K562 (cell line): ENCODE measurements at regions not wholly inside any gene's neighbourhood (a gene's known extent, or its start where the extent isn't known, plus 50 kb on each side); places are given as distances from the start of the nearest gene placed in this dataset.

Source experiments
- ATAC-seq: fragments of 200-7000 bp; cut with Tn5 transposase; 3 replicates; pipeline ENCODE4 v1.9.1; 2020; ENCODE audit warnings: moderate library complexity
- BruUV-seq: library from RNA; stranded (reverse); fragments of 400-500 nt; replicated peaks from 2 replicates; lab custom pipeline; 2021; lab: Mats Ljungman, UMichigan
- CTCF ChIA-PET: fragments of 300-600 bp; formaldehyde crosslinking; extraction: SDS; loops from one replicate; lab custom pipeline; 2021; ENCODE audit warnings: low intra/inter-chr PET ratio; lab: Yijun Ruan, JAX
- POLR2A ChIA-PET: fragments of 300-600, 350-650 bp; sonication (Branson Sonifier 250); formaldehyde crosslinking; extraction: SDS; loops from one replicate; lab custom pipeline; 2021; ENCODE audit warnings: antibody characterized with exemption, inconsistent platforms; lab: Yijun Ruan, JAX
- DNase-seq, 4 experiments: peaks; one replicate each; pipeline versions ENCODE4 v3.0.0 to v3.0.0-alpha.2; 2011 to 2018; ENCODE audit warnings: low spot score in 3 of 4, mixed read lengths in 3 of 4; ENCODE audit errors: extremely low read depth in 1 of 4
- FAIRE-seq: peaks from 2 replicates; lab custom pipeline; 2011; peaks lifted over from hg19 to GRCh38; lab: Jason Lieb, UNC
- H2AFZ ChIP-seq: 2 replicates; pipeline ENCODE4 v1.6.0; 2011; ENCODE audit warnings: low read depth, low read length, control low read depth, inconsistent platforms
- H3K27ac ChIP-seq: fragments of 200-600 bp; 3 replicates; pipeline ENCODE4 v1.8.0; 2011; ENCODE audit warnings: low read depth, mild to moderate bottlenecking, control low read depth, inconsistent platforms, low read length, moderate library complexity, mixed read lengths; ENCODE audit errors: extremely low read depth
- H3K27me3 ChIP-seq, 2 experiments: fragments of 300-600 bp in 1 of 2; 2 replicates in 1 of 2; 3 replicates in 1 of 2; pipeline versions ENCODE4 v1.6.0 to v1.8.0; 2011; ENCODE audit warnings: inconsistent platforms in 2 of 2, low read length in 2 of 2, mild to moderate bottlenecking in 1 of 2, mixed read lengths in 1 of 2, moderate library complexity in 1 of 2; ENCODE audit not compliant: control insufficient read depth in 2 of 2, insufficient read depth in 2 of 2
- H3K36me3 ChIP-seq: fragments of 300-600 bp; 3 replicates; pipeline ENCODE4 v1.8.0; 2011; ENCODE audit warnings: mild to moderate bottlenecking, low read length, inconsistent platforms; ENCODE audit not compliant: control insufficient read depth, insufficient read depth
- H3K4me1 ChIP-seq, 2 experiments: fragments of 200-600 bp in 1 of 2; replicated peaks in 1 of 2; 2 replicates in 1 of 2; 3 replicates in 1 of 2; pipeline versions ENCODE4 v1.5.1 to v1.8.0; 2011; ENCODE audit warnings: inconsistent platforms in 2 of 2, low read length in 2 of 2, mild to moderate bottlenecking in 1 of 2, mixed read lengths in 1 of 2, moderate library complexity in 1 of 2; ENCODE audit not compliant: control insufficient read depth in 2 of 2, insufficient read depth in 2 of 2
- H3K4me2 ChIP-seq: 2 replicates; pipeline ENCODE4 v1.6.1; 2011; ENCODE audit warnings: low read length, control low read depth, inconsistent platforms, mixed read lengths; ENCODE audit not compliant: insufficient read depth
- H3K4me3 ChIP-seq: fragments of 200-600 bp; sonication (generic), shearing (Covaris generic); 2 replicates; pipeline ENCODE4 v1.5.1; 2016; ENCODE audit warnings: control low read depth, inconsistent platforms
- H3K79me2 ChIP-seq: fragments of 200-600 bp; 3 replicates; pipeline ENCODE4 v1.8.0; 2011; ENCODE audit warnings: low read length, inconsistent platforms; ENCODE audit not compliant: control insufficient read depth, insufficient read depth
- H3K9ac ChIP-seq, 2 experiments: 2 replicates each; pipeline versions ENCODE4 v1.6.0 to v1.6.1; 2011; ENCODE audit warnings: low read depth in 2 of 2, low read length in 2 of 2, control low read depth in 1 of 2, inconsistent platforms in 1 of 2, mild to moderate bottlenecking in 1 of 2, mixed read lengths in 1 of 2; ENCODE audit not compliant: insufficient read depth in 1 of 2
- H3K9me1 ChIP-seq: one replicate; pipeline ENCODE4 v1.6.0; 2011; ENCODE audit warnings: inconsistent platforms, mild to moderate bottlenecking, low read length, moderate library complexity; ENCODE audit not compliant: control insufficient read depth, insufficient read depth
- H3K9me3 ChIP-seq: replicated peaks from 2 replicates; pipeline ENCODE4 v1.5.1; 2011; ENCODE audit warnings: low read depth, low read length, inconsistent platforms; ENCODE audit not compliant: control insufficient read depth, insufficient read depth
- H4K20me1 ChIP-seq: replicated peaks from 2 replicates; pipeline ENCODE4 v1.6.1; 2011; ENCODE audit warnings: low read length, inconsistent platforms, mixed read lengths; ENCODE audit not compliant: control insufficient read depth, insufficient read depth
- ASH1L ChIP-seq: fragments of 450-650 bp; IDR thresholded peaks from 2 replicates; pipeline ENCODE4 v1.6.1; 2018; ENCODE audit warnings: borderline replicate concordance, mild to moderate bottlenecking, low read depth; ENCODE audit not compliant: partially characterized antibody
- KDM1A ChIP-seq, 2 experiments: fragments of 450-650 bp; IDR thresholded peaks; 2 replicates each; pipeline ENCODE4 v1.6.1; 2016; ENCODE audit warnings: mild to moderate bottlenecking in 2 of 2
- PHF20 ChIP-seq: fragments of 450-650 bp; IDR thresholded peaks from 2 replicates; pipeline ENCODE4 v1.6.1; 2018; ENCODE audit not compliant: partially characterized antibody
- RBBP5 ChIP-seq: fragments of 200-600 bp; sonication (generic); IDR thresholded peaks from 2 replicates; pipeline ENCODE4 v1.6.1; 2012; ENCODE audit warnings: borderline replicate concordance, mild to moderate bottlenecking, low read length, control low read depth, inconsistent platforms; ENCODE audit not compliant: insufficient read depth, poor library complexity, severe bottlenecking
- ZNF511 ChIP-seq: sonication (generic); formaldehyde crosslinking; IDR thresholded peaks from 2 replicates; pipeline ENCODE4 v1.8.0; 2022; ENCODE audit warnings: mild to moderate bottlenecking, missing genetic modification reagents
- ZSCAN32 ChIP-seq: fragments of 450-650 bp; formaldehyde crosslinking; IDR thresholded peaks from 2 replicates; pipeline ENCODE4 v1.4.0; 2020; ENCODE audit warnings: mild to moderate bottlenecking, moderate library complexity
- WGBS: fragments of 100-300 bp; shearing (Covaris generic); methylation state at CpG from one replicate; pipeline ENCODE4 v1.1.6; 2016; ENCODE audit warnings: low coverage, mixed read lengths; ENCODE audit not compliant: insufficient coverage; ENCODE audit errors: missing lambda C conversion rate; 5-methylcytosine and 5-hydroxymethylcytosine counted together
- in situ Hi-C: fragments of 300-500 bp; cut with MboI; formaldehyde crosslinking; loops from 4 replicates; pipeline ENCODE4 v1.15.0; 2018; ENCODE audit warnings: inconsistent platforms, mixed read lengths
- intact Hi-C: fragments of 100-400 bp; cut with micrococcal nuclease; formaldehyde crosslinking; loops from 2 replicates; pipeline ENCODE4 v1.14.2; 2022

DNA sequence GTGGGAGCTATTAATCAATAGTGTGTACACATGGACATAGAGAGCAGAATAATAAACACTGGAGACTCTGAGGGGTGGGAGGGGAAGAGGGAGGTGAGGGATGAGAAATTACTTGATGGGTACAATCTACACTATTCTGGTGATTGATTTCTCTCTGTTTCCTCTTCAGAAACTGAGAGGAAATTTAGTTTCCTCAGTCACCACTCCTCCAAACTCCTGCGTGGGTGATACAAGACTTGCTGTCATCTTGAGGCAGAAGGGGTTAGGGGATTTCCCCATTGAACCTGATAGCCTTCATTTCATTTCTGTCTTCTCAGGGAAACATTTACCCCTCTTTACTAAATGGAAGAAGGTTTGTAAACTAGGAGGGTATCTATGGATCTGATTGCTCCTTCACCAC is 84.3 kb upstream of the ESR1 start:
- intact Hi-C loops, result no loop called here
- no TSS peak for BruUV-seq
- DNase-seq, result no peak
- Histone ChIP-seq H3K9me3 (no peaks in the 10 kb centered on the region), H3K27me3 (no peaks in the 10 kb centered on the region), H3K27ac (no peak overlapping the region), H2AFZ (no peak overlapping the region), H3K9ac (no peak overlapping the region), H3K4me2 (no peak overlapping the region), H3K4me1 (no peaks in the 10 kb centered on the region), H3K4me3 (no peak overlapping the region), H3K36me3 (no peaks in the 10 kb centered on the region), H4K20me1 (no peaks in the 10 kb centered on the region), H3K9me1 (no peaks in the 10 kb centered on the region), H3K79me2 (no peaks in the 10 kb centered on the region)
- no peak for FAIRE-seq
- ChIA-PET CTCF (no interaction called here), POLR2A (no interaction called here)
- in situ Hi-C loops, result no loop called here
- ATAC-seq, result no peak
- WGBS, result 0% methylated on average over 1 of the region's 1 CpG
- TF ChIP-seq ASH1L (no peak), KDM1A (IDR thresholded peaks at IDR 0.05) (no peak), ZSCAN32 (CRISPR knock-in tag) (no peak), ZNF511 (CRISPR knock-in tag) (no peak), PHF20 (no peak), RBBP5 (no peak)
